Muscle of leg (tissue), 3 donors: ENCODE measurements at regions not wholly inside any gene's neighbourhood (a gene's known extent, or its start where the extent isn't known, plus 50 kb on each side); places are given as distances from the start of the nearest gene placed in this dataset.

ENCODE experiments used
- DNase-seq: peaks from one replicate; pipeline ENCODE4 v3.0.0; 2013
- H3K27ac ChIP-seq: one replicate; pipeline ENCODE4 v1.5.1; 2013; ENCODE audit warnings: mild to moderate bottlenecking, low read length, control low read depth
- H3K27me3 ChIP-seq: one replicate; pipeline ENCODE4 v1.6.1; 2013; ENCODE audit warnings: low read length; ENCODE audit not compliant: control insufficient read depth, insufficient read depth
- H3K36me3 ChIP-seq: one replicate; pipeline ENCODE4 v1.6.1; 2013; ENCODE audit warnings: low read length; ENCODE audit not compliant: control insufficient read depth, insufficient read depth
- H3K4me1 ChIP-seq: one replicate; pipeline ENCODE4 v1.6.1; 2013; ENCODE audit warnings: low read length; ENCODE audit not compliant: control insufficient read depth, insufficient read depth
- H3K4me3 ChIP-seq: one replicate; pipeline ENCODE4 v1.5.1; 2013; ENCODE audit warnings: low read length, control low read depth
- H3K9me3 ChIP-seq: replicated peaks from 2 replicates; pipeline ENCODE4 v1.6.1; 2013; ENCODE audit warnings: low read depth, low read length; ENCODE audit not compliant: control insufficient read depth
- WGBS: methylation state at CpG from one replicate; pipeline ENCODE4 v1.1.5; 2013; ENCODE audit warnings: missing lambda C conversion rate; ENCODE audit not compliant: insufficient coverage; 5-methylcytosine and 5-hydroxymethylcytosine counted together

DNA sequence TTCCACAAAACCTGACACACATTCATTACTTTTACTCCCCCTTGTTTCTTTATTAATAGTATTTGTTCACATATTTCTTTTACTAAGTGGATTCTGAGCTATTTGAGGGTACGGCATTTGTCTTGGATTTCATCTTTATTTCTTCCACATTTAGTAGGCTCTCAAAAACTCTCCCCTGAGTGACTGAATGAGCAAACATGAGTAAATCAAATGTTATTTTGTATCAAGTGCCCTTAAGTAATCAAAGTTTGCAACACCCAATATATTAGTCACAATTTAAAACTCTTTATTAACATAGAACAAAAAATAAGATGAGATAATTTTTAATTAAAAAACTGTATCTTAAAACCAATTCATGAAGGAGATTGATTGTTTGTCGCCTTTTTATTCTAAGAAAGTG is 1101.9 kb upstream of the TENM4 start:
- Histone ChIP-seq H3K27me3 (no peaks in the 10 kb centered on the region), H3K4me1 (no peaks in the 10 kb centered on the region), H3K36me3 (no peaks in the 10 kb centered on the region), H3K9me3 (no peaks in the 10 kb centered on the region), H3K4me3 (no peak overlapping the region), H3K27ac (no peak overlapping the region)
- no CpG with 5 or more reads among the region's 2 CpGs for WGBS
- no peak for DNase-seq

GRCh38 chr11:80538040-80538439 is 1097.2 kb upstream of the TENM4 start:
- Histone ChIP-seq H3K27me3 (no peaks in the 10 kb centered on the region), H3K4me3 (no peak overlapping the region), H3K9me3 (peaks cover 4% of the 10 kb centered on the region), H3K27ac (no peak overlapping the region), H3K4me1 (no peaks in the 10 kb centered on the region), H3K36me3 (no peaks in the 10 kb centered on the region)
- DNase-seq = no peak
- WGBS = no CpG with 5 or more reads among the region's 2 CpGs

GRCh38 chr11:80533463-80533862 is 1092.6 kb upstream of the TENM4 start:
- H3K9me3 ChIP-seq = peaks cover 6% of the 10 kb centered on the region
- no peaks in the 10 kb centered on the region for H3K27me3 ChIP-seq
- no peak overlapping the region for H3K27ac ChIP-seq
- WGBS = no CpG with 5 or more reads among the region's 1 CpG
- no peaks in the 10 kb centered on the region for H3K36me3 ChIP-seq
- H3K4me3 ChIP-seq = no peak overlapping the region
- no peak for DNase-seq
- H3K4me1 ChIP-seq = no peaks in the 10 kb centered on the region

DNA sequence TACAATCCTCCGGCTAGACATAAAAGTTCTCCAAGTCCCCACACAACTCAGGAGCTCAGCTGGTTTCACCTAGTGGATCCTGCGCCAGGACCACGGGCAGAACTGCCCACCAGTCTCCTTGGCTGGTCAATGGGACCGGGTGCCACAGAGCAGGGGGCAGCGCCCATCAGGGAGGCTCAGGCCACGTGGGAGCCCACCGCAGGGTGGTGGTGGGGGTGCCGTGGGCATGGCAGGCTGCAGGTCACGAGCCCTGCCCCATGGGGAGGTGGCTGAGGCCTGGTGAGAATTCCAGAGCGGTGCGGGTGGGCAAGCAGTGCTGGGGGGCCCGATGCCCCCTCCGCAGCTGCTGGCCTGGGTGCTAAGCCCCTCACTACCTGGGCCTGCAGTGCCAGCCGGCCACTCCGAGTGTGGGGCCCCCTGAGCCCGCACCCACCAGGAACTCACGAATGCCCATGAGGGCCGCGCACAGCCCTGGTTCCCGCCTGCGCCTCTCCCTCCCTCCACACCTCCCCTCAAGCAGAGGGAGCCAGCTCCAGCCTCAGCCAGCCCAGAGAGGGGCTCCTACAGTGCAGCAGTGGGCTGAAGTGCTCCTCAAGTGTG is 1091.9 kb upstream of the TENM4 start:
- H3K27ac ChIP-seq = no peak overlapping the region
- DNase-seq = no peak
- H3K27me3 ChIP-seq = no peaks in the 10 kb centered on the region
- H3K36me3 ChIP-seq = no peaks in the 10 kb centered on the region
- H3K9me3 ChIP-seq = peaks cover 6% of the 10 kb centered on the region
- no peaks in the 10 kb centered on the region for H3K4me1 ChIP-seq
- no peak overlapping the region for H3K4me3 ChIP-seq
- 94% methylated on average over 14 of the region's 21 CpGs for WGBS

GRCh38 chr11:80529726-80530125 is 1088.9 kb upstream of the TENM4 start:
- H3K27me3 ChIP-seq = no peaks in the 10 kb centered on the region
- H3K4me1 ChIP-seq = no peaks in the 10 kb centered on the region
- no peak overlapping the region for H3K27ac ChIP-seq
- H3K36me3 ChIP-seq = no peaks in the 10 kb centered on the region
- WGBS = no CpG with 5 or more reads among the region's 4 CpGs
- peaks cover 5% of the 10 kb centered on the region for H3K9me3 ChIP-seq
- no peak for DNase-seq
- no peak overlapping the region for H3K4me3 ChIP-seq

DNA sequence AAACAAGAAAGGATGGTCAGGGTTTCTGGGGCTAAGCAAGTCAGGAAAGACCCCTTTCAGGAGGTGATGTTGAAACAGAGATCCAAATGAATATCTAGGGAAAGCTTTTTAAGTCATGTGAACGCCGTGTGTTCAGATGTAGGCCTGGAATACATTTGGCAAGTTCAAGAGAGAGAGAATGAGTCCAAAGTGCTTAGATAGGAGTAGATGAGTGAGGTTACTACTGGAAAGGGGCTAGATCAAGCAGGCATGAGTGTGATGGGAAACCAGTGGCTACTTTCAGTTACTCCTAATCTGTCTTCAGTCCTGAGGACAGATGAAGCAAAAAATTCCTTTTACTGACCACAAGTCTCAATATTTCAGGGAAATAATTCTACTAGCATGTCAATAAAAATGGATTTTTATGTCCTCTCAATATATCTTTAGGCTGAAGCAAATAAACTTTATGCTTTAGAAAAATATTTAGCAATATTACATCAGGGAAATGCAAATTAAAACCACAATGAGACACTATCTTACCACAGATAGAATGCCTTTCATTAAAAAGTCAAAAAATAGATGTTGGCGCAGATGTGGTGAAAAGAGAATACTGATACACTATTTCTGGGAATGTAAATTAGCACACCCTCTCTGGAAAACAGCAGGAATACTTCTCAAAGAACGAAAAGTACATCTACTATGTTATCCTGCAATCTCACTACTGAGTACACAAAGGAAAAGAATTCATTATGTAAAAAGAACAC is 1085.0 kb upstream of the TENM4 start:
- Histone ChIP-seq H3K9me3 (no peaks in the 10 kb centered on the region), H3K4me1 (no peaks in the 10 kb centered on the region), H3K27me3 (no peaks in the 10 kb centered on the region), H3K4me3 (no peak overlapping the region), H3K27ac (no peak overlapping the region), H3K36me3 (no peaks in the 10 kb centered on the region)
- DNase-seq = no peak
- 54% methylated on average over 2 of the region's 4 CpGs for WGBS

DNA sequence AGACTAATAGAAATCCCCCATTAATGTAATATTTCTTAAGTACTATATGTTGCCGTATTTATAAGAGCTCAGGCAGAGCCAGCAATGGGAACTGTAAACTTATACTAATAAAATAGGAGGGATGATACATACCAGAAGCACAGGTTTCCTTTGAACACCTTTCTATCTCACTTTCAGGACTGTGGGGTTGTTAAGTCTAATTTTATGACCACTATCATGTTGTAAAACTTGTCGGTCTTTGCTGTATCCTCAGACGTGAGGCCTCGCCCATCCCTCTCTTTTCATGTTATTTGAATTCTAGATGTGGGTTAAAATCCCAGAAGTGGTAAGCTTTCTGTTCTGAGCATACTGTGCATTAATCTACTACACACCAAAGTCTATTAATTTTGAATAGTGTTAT is 1083.5 kb upstream of the TENM4 start:
- no peak for DNase-seq
- no peaks in the 10 kb centered on the region for H3K27me3 ChIP-seq
- WGBS = no CpG with 5 or more reads among the region's 4 CpGs
- H3K36me3 ChIP-seq = no peaks in the 10 kb centered on the region
- no peak overlapping the region for H3K4me3 ChIP-seq
- H3K27ac ChIP-seq = no peak overlapping the region
- no peaks in the 10 kb centered on the region for H3K4me1 ChIP-seq
- H3K9me3 ChIP-seq = no peaks in the 10 kb centered on the region

GRCh38 chr11:80523057-80523456 is 1082.2 kb upstream of the TENM4 start:
- no peak overlapping the region for H3K27ac ChIP-seq
- no peak overlapping the region for H3K4me3 ChIP-seq
- no peaks in the 10 kb centered on the region for H3K36me3 ChIP-seq
- no peaks in the 10 kb centered on the region for H3K9me3 ChIP-seq
- no peak for DNase-seq
- WGBS = no CpG with 5 or more reads among the region's 1 CpG
- H3K4me1 ChIP-seq = no peaks in the 10 kb centered on the region
- H3K27me3 ChIP-seq = no peaks in the 10 kb centered on the region

- H3K9me3 ChIP-seq = no peaks in the 10 kb centered on the region
- WGBS = 83% methylated on average over 3 of the region's 3 CpGs
- H3K36me3 ChIP-seq = no peaks in the 10 kb centered on the region
- DNase-seq = no peak
- no peak overlapping the region for H3K27ac ChIP-seq
- no peak overlapping the region for H3K4me3 ChIP-seq
- no peaks in the 10 kb centered on the region for H3K4me1 ChIP-seq
- H3K27me3 ChIP-seq = no peaks in the 10 kb centered on the region
Observed at GRCh38 chr11:80521592-80521991, 1080.8 kb upstream of the TENM4 start.

- Histone ChIP-seq H3K4me3 (no peak overlapping the region), H3K27me3 (no peaks in the 10 kb centered on the region), H3K4me1 (no peaks in the 10 kb centered on the region), H3K36me3 (no peaks in the 10 kb centered on the region), H3K27ac (no peak overlapping the region), H3K9me3 (no peaks in the 10 kb centered on the region)
- WGBS = no CpG with 5 or more reads among the region's 2 CpGs
- no peak for DNase-seq
Observed at GRCh38 chr11:80520507-80520887, 1079.7 kb upstream of the TENM4 start.
